Upper lobe of left lung (tissue), 4 donors: ENCODE measurements at regions not wholly inside any gene's neighbourhood (a gene's known extent, or its start where the extent isn't known, plus 50 kb on each side); places are given as distances from the start of the nearest gene placed in this dataset.

ENCODE experiments used
- EP300 ChIP-seq, 4 donors: sonication (generic); formaldehyde crosslinking; IDR thresholded peaks; one replicate each; pipeline ENCODE4 v1.5.1; 2017; ENCODE audit warnings: antibody characterized with exemption in 4 of 4, control low read depth in 2 of 4
- POLR2A ChIP-seq, 4 donors: fragments of 450-650 bp; IDR thresholded peaks; one replicate each; pipeline ENCODE4 v1.5.1; 2016 to 2017; ENCODE audit warnings: antibody characterized with exemption in 4 of 4, mild to moderate bottlenecking in 2 of 4
- POLR2AphosphoS5 ChIP-seq, 2 donors: sonication (generic); formaldehyde crosslinking; IDR thresholded peaks; one replicate each; pipeline ENCODE4 v1.5.1; 2017; ENCODE audit warnings: antibody characterized with exemption in 2 of 2
- TF ChIP-seq, protein P1 (sequence below), 6 experiments: fragments of 450-650 bp in 4 of 6; fragments of 200-600 bp in 2 of 6; sonication (generic) in 2 of 6; IDR thresholded peaks; one replicate each; pipeline ENCODE4 v1.5.1; 2016 to 2019; ENCODE audit warnings: antibody characterized with exemption in 6 of 6

DNA sequence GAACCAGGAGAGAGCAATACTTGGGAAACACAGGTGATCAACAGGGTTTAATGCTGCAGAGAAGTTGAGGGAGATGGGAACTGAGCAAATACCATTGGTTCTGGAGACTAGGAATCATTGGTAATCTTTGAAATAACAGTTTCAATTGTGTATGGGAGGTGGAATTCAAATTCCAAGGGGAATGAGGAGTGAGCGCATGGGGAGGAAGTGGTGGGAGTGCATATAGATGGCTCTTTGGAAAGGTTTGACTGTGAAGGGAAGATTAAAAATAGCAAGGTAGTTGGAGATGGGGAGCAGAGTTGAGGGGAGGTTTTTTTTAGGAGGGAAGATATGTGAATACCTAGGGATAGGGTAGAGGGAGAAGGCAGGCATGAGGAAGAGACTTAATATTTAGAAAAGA lies 51.1 kb upstream of the ROPN1 start:
- TF ChIP-seq, protein P1, sequence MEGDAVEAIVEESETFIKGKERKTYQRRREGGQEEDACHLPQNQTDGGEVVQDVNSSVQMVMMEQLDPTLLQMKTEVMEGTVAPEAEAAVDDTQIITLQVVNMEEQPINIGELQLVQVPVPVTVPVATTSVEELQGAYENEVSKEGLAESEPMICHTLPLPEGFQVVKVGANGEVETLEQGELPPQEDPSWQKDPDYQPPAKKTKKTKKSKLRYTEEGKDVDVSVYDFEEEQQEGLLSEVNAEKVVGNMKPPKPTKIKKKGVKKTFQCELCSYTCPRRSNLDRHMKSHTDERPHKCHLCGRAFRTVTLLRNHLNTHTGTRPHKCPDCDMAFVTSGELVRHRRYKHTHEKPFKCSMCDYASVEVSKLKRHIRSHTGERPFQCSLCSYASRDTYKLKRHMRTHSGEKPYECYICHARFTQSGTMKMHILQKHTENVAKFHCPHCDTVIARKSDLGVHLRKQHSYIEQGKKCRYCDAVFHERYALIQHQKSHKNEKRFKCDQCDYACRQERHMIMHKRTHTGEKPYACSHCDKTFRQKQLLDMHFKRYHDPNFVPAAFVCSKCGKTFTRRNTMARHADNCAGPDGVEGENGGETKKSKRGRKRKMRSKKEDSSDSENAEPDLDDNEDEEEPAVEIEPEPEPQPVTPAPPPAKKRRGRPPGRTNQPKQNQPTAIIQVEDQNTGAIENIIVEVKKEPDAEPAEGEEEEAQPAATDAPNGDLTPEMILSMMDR (IDR thresholded peaks at IDR 0.05), result no peak
- TF ChIP-seq POLR2A (IDR thresholded peaks at IDR 0.05), result no peak
- no peak for TF ChIP-seq EP300 (IDR thresholded peaks at IDR 0.05)
- no peak for TF ChIP-seq POLR2AphosphoS5 (IDR thresholded peaks at IDR 0.05)
